GM18870 (cell line): ENCODE measurements at regions not wholly inside any gene's neighbourhood (a gene's known extent, or its start where the extent isn't known, plus 50 kb on each side); places are given as distances from the start of the nearest gene placed in this dataset.

Experiments used
- ATAC-seq: cut with Tn5 transposase; IDR thresholded peaks from one replicate; pipeline ENCODE4 v1.9.1; 2021; ENCODE audit warnings: moderate library complexity; ENCODE audit not compliant: unreplicated experiment

DNA sequence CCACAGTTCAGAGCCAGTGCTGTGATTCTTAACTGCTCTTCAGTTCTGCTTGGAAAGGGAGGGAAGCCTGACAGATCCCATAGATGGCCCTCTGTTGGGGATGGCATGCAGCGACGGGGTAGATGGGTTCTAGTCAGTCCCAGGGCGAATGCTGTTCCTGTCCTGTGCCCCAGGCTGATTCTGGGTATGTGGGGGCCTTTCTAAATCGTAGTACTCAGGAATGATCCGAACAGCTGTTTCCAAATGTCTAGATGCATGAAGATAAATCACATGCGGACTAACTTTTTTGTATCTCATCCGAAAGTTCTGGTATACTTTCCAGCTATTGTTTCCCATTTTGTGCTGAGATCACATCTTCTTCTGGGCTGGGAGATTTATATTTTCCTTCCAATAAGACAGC, 186.0 kb upstream of the MKI67 start:
- no peak for ATAC-seq

DNA sequence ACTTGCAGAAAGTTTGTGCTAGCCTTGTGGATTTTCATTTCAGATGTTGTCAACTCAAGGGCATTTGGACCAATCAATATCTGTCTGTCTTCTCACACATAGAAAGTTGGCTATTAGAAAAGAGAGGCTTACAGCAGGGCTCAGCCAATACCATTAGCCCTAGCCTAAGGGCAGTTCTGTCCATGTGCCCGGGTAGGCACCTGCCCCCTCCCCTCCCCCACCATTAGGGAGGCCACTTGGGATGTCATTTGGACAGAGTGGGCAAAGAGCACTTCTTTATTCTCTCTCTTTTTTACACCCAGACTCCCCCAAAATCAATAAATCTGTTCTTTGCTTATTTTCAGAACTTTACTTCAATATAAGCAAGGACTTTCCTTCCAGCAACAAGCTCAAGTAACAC, 188.5 kb upstream of the MKI67 start:
- no peak for ATAC-seq

DNA sequence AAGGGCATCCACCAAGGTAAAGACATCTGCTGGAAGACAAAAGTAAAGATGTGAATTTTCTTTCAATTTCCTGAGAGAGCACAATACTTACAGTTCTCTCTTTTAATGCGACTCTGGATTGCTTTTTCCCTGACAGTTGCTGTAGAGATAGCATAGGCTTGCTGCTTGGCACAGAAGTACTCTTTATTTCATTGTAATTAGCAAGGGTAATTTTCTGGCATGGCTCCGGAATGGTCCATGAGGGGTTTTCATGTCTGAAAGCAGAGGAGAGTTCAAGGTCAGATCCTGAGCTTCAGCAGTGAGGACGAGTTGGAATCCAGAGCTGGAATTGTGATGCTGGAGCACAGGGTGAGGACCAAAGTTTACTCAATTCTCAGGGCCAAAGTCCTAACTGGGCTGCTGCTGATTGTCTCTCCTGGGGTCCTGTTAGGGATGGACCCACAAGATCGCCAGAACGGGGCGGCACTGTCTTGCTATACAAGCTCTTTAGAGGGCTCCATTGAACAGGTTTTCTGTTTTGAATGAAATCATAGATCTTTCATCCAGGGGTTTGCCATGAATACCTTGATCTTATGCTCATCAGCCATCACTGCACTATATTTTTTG, 190.0 kb upstream of the MKI67 start:
- ATAC-seq, result no peak

DNA sequence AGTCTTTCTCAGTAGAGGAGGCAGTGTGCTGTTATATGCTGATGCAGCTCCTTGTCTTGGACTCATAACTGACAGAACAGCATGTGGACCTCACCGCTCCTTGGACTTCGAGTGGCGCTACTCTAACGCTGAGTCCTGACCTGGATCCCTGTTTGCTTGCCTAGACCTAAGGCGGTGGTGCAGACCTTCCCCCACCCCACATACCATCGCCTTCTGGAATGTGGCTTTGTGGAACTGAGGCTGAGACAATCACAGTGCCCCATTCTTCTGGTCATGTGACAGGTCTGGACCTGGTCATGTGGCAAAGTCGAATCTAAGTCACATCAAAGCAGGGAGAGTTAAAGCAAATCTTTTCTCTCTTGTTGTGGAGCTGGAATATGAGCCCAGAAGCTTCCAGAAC, 190.7 kb upstream of the MKI67 start:
- ATAC-seq, result no peak

DNA sequence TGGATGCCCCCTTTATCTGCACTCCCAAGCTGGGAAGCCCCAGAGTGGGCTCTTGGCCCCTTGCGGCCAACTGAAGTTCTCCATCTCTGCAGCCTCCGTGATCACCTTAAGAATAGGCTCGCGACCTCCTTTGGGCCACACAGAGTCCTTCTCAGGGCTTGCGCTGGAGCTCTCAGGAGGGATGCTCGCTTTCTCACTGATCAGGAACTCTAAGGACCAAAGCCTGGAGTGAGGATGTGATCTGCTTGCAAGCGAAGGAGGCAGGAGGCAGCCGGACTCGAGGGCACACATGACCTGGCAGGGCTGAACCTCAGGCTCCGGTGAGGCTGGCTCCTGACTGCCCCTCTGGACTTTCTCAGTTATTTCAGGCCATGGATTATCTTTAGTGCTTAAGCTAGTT, 192.1 kb upstream of the MKI67 start:
- no peak for ATAC-seq

DNA sequence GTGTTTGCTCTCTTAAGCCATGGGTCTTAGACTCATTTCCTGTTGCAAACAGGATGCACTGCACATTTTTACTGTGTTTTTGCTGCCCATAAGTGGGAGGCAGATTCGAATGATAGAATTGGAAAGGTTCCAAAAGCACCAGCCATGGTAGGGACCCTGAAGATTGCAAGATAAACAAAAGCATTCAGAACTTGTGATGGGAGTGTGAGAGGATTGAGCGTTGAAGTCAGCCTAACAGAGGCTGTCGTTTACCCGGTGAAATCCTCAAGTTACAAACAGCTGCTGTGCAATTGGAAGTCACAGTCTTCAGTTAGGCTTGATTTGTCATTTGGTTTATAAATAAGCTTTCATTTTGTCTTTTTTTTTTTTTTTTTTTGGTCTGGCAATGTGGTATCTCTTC, 192.7 kb upstream of the MKI67 start:
- ATAC-seq, result no peak

DNA sequence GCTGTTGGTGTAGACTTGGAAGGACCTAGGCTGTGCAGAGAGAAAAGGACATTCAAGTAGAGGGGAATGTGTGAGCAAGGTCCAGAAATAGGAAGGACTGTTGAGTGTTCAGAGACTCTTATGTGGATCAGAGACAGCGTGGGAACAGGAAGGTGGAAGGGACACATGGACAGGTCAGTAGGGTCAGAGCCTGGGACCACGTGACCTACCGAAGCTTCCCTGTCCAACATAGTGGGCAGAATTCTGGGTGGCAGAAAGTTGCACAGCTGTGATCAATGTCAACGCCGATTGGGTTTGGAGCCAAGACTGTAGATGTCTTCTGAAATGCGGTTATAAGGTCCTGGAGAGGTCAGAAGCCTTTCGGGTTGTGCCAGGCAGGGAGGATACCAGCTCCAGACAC, 195.9 kb upstream of the MKI67 start:
- no peak for ATAC-seq

DNA sequence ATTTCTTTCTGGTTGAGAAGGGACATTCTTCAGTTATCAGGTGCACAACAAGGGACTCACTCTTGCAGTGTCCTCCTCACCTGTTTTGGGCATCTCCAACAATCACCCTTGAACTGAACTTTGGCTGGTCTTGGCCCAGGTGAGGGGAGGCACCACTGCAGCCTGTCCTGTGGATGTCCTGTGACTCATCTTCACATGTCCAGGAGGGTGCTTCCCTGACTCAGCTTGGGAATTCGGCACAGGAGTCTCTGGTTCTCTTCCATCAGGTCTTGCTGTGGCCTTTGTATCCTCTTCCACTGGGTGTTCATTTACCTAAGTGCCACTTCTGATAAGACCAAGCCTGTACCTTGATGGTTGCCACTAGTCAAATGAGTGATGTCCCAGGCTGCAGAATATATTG, 196.7 kb upstream of the MKI67 start:
- ATAC-seq, result no peak

DNA sequence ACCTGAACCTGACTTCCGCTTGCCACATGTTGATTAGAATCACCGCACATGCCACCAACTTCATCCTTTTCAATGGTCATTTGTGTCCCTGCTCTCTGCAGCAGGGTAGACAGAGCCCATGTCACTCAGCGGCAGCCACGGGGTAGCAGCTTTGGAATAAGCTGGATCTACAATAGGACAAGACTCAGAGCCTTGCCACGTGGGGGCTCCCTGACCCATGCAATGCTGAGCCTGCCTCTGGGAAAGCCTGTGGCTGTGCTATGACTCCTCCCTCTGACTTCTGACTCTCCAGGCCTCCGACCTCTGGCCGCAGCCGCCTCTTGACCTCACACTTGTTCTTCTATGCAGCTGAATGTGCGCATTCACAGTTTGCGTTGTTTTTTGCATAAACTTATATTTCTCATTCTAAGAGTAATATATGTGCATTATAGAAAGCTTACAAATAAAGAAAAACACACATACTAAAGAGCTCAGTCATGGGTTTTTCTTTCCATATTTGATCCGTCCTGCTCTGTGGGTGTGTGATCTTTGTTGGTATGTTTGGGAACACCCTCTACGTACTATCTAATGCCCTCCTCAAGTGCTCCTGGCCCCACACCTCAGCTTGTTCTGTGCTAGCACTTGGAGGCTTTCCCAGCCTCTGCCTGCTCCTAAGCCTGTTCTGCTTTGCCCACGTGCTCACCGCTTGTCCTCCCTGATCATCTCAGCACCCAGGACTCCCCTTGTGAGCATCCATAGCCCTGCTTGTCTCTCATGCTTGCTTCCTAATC, 198.0 kb upstream of the MKI67 start:
- ATAC-seq, result no peak

DNA sequence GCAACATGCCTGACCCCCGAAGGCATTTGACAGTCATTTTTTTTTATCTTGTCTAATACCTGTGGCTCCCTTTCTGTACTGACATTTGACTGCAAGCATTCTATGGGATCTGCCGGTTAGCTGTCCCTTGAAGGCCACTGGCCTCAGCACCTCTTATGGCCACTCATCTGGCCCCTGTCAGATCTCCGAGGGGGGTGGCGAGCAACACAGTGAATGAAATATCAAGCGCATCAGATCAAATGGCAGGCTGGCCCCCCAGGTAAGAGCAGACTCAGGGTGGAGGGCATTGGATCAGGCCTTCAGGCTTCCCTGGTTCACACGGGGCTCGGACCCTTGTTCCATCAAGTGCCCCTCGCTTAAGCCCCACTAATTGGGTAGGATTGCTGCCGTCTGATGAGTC, 199.6 kb upstream of the MKI67 start:
- no peak for ATAC-seq

DNA sequence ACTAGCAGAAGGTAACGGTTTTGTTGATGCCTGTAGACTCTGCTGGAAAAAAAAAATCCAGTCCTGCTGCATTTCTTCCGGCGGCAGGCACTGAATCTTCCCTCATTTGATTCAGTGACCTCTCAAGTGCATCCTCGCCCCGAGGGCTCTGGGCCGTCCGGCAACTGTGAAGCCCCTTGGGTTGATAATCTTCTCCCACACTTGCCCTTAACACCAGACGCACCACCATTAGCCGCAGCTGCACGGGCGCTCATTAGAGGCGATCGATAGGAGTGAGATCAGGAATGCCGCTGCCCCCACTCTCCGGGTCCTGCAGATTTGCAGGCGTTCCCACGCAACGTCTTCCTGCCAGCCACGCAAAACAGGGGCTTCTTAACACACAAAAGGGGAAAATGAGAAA, 200.0 kb upstream of the MKI67 start:
- no peak for ATAC-seq

DNA sequence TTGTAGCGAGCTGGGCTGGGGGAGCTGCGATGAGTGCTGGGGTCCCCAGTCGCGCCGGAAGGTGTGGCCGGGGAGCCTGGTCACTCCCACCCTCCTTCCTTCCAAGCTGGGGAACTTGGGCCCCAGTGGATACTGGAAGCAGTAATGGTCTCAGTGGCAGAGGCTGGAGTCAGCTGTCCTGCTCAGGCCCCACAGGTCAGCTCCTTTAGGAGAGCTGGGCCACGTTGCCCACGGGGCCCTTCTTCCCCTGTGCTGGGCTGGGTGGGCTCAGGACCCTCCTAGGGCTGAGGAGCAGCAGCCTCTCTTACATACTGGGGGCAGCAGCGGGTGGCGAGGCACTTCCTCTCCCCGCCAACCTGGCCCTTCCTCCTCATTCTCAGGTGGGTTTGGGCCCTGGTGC, 200.6 kb upstream of the MKI67 start:
- no peak for ATAC-seq

DNA sequence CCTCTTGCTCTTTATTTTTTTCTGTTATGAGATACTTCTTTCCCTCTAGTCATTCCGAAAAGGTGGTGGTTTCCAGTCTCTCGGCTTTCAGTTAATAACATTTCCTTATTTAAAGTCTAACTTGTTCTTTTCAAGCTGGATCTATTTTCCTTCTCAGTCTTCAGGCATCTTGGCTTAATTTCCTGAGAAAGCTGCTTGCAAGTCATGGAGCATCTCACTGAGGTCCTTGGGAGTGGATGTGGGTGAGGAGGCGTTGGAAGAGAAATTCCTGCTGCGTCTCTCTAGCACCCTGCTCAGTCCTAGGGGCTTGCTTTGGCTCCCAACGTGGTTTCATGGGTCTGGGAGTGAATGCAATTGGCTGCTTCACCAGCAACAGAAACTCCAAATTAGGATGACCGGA, 210.2 kb upstream of the MKI67 start:
- ATAC-seq, result no peak

DNA sequence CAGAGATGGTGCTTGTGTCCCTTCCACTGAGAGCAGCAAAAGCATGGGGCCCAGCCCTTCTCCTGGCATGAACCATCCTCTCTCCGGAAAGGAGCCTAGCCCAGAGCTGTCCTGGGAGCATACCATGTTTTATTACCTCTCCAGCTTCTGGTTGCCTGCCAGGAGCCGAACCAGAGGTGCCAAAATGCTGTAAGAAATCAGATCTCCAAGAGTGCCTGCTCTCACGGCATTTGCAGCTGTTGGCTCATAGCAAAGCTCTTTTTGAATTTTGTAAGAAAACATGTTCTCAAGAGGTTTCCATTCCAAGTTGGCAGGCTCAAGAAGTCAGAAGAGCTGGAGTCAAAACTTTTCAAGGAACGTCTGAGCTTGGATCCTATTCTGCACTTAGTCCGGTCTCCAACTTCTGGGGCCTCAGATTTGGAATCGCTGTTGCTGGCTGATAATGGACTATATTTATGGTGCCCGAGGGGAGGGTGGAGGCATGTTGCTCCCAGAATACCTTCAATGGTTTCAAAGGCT, 211.7 kb upstream of the MKI67 start:
- ATAC-seq, result no peak

DNA sequence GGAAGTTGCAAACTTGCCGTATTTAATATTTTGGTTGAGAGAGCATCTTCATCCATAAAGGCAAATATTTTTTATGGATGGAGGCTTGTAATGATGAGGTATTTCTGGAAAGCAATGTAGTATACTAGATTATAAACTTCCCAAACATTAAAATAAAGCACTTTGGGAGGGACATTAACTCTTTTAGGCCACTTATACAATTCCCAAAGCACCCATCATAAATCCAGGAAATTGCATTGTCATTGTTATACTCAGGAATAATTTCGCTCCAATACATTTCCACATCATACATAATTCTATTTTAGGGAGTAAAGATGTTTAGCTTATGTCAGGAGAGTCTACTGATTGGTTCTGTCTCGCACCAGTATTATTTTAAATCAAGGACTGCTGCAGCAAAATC, 212.7 kb upstream of the MKI67 start:
- no peak for ATAC-seq

DNA sequence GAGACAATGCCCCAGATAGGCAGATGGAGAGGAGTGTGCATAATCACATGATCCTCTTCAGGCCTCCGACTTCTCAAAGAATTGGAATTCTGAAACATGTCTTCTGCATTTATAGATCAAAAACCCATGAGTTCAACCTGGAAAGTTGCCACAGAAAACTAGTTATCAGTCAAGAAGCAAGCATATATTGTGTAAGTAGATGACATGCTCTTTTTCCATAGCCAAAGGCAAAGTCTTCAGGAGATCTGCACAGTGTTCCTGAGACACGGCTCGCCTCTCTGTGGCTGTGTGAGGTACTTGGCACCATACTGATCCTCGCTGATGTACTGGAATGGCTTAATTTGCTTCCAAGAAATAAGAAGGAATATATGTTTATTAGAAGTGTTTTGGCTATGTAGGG, 213.5 kb upstream of the MKI67 start:
- ATAC-seq, result no peak

DNA sequence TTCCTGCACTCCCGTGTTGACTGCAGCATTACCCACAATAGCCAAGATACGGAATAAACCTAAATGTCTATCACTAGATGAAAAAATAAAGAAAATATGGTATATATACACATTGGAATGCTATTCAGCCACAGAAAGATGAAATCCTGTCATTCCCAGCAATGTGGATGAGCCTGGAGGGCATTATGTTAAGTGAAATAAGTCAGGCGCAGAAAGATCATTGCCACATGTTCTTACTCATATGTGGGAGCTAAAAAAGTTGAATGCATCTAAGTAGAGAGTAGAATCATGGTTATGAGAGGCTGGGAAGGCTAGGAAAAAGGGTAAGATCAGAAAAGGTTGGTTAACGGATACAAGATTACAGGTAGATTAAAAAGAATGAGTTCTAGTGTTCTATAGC, 219.1 kb upstream of the MKI67 start:
- no peak for ATAC-seq

DNA sequence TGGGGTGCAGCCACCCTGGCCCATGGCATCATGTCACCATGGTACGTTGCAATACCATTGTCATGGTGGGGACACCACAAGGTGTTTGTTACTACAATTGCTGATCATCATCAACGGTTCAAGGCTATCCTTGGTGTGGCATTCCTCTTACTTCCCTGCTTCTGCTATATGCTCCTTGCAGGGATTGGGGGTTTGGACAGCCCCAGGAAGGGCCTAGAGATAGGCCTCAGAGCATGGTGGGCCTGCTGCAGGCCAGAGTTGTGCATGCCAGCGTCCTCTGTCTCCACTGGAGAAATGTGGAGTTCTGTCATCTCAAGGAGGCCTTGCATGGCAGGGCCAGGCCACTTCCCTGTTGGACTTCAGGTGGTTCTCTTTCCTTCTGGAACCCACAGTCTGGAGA, 234.6 kb upstream of the MKI67 start:
- no peak for ATAC-seq

DNA sequence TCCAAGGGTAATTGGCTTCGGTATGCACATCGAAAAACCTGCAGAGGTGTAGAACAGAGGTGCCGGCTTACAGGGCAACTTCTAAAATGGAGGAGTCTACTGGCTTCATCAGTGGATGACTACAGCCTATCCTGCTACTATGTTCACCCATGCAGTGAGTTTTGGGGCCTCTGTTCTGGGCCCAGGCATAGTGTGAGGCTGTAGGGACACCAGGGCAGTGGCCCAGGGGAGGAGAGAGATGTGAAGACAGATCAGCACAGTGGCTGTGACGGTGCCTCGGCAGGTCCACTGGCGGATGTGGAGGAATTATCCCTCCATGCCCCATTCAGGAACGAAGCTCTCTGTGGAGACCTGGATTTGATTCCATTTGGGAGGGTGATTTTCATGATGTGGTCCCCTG, 235.3 kb upstream of the MKI67 start:
- no peak for ATAC-seq

DNA sequence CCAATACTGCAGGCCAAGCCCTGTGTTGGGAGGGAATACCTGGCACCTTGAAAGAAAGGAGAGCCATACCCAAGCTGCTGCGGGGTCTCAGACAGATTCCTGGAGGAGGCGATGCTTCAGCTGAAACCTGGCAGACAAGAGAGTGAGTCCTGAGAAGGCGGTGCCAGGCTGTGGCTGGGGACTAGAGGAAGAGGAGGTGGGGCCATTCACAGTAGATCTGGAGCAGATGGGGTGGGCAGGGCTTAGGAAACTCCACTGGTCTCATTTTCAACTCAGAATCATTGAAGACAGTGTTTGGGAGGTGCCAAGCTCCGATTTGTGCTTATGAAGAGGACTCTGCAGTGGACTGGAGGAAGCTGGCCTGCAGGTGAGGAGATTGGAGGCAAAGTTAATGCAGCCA, 236.3 kb upstream of the MKI67 start:
- no peak for ATAC-seq

DNA sequence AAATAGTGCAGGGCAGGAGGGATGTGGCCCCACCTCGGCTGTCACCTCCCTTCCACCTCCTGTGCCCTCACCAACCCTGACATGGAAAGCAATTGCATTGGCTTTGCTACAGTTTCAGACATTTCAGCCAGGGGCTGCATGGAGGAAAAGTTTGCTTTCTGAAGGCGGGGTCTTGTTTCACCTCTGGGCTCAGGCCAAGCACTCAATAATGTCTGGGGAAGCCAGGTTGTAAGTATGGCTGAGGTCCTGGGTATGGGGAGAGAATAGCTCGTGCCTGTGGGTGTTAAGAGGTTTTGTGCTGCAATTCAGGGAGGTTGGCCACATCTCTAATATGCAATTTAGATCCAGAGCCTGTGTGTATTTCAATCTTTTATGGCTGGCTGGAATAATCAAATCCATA, 238.4 kb upstream of the MKI67 start:
- ATAC-seq, result no peak

DNA sequence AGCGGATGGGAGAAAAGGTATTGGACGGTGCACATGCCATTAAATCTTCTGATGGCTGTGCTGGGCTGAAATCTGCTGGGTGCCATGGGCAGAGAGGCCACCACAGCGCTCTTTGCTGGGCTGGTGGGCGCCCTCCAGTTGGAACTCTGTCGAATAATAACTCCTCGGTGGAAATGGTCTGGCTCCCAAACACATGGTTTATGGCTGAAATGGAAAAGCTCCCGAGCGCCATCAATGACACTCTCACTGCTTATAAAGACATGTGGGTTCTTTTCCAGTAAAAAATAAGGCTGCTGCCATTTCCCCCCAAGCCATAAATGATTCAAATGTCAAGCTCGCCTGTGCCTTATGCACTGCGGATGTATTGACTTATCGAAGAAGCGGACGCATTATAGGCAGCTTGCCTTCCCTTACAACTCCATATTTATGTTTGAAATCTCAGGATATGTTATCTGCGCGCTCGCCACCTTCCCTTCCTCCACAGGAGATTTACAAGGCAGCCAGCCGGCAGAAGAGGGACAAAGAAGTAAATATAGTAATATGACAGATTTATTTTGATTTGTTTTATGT, 239.0 kb upstream of the MKI67 start:
- ATAC-seq, result no peak
